Adrenal gland (tissue), 5 donors: ENCODE measurements at regions not wholly inside any gene's neighbourhood (a gene's known extent, or its start where the extent isn't known, plus 50 kb on each side); places are given as distances from the start of the nearest gene placed in this dataset.

ENCODE experiments used
- POLR2A ChIP-seq, 2 donors: fragments of 450-650 bp; IDR thresholded peaks; one replicate each; pipeline ENCODE4 v1.6.1; 2017; ENCODE audit warnings: antibody characterized with exemption in 2 of 2, mild to moderate bottlenecking in 2 of 2, moderate library complexity in 1 of 2
- TF ChIP-seq, protein P1 (sequence below), 6 experiments: fragments of 450-650 bp in 4 of 6; fragments of 200-600 bp in 2 of 6; sonication (generic) in 1 of 6; IDR thresholded peaks; 1 replicate in 5 of 6; 2 replicates in 1 of 6; pipeline versions ENCODE4 v1.5.1 to v1.8.0; 2016 to 2021; ENCODE audit warnings: antibody characterized with exemption in 6 of 6, mild to moderate bottlenecking in 2 of 6, moderate library complexity in 1 of 6
- donor health status: DM: no; HTN: no; CAD: no.

GRCh38 chr3:153072856-153073255 lies 89.2 kb upstream of the RAP2B start:
- TF ChIP-seq, protein P1, sequence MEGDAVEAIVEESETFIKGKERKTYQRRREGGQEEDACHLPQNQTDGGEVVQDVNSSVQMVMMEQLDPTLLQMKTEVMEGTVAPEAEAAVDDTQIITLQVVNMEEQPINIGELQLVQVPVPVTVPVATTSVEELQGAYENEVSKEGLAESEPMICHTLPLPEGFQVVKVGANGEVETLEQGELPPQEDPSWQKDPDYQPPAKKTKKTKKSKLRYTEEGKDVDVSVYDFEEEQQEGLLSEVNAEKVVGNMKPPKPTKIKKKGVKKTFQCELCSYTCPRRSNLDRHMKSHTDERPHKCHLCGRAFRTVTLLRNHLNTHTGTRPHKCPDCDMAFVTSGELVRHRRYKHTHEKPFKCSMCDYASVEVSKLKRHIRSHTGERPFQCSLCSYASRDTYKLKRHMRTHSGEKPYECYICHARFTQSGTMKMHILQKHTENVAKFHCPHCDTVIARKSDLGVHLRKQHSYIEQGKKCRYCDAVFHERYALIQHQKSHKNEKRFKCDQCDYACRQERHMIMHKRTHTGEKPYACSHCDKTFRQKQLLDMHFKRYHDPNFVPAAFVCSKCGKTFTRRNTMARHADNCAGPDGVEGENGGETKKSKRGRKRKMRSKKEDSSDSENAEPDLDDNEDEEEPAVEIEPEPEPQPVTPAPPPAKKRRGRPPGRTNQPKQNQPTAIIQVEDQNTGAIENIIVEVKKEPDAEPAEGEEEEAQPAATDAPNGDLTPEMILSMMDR (IDR thresholded peaks at IDR 0.05) = no peak
- no peak for TF ChIP-seq POLR2A (IDR thresholded peaks at IDR 0.05)
